ENCODE measurements at regions not wholly inside any gene's neighbourhood (a gene's known extent, or its start where the extent isn't known, plus 50 kb on each side); places are given as distances from the start of the nearest gene placed in this dataset.

DNA sequence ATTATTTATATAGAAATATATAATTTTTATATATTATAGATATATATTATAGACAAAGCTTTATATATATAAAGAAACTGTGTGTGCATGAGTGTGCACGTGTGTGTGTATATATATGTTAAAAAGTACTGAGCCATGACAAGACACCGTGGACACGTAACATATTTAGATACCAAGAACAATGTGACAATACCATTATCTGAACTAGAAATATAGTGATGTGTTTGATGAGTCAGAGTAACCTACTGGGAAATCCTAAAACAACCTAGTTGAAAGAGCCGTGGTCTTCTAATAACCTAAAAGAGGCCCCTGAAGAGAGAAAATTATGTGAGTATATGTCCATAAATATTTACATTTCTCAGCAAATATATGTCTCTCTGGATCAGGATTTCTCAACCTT lies 50.7 kb upstream of the ITGB8 start:
- TF ChIP-seq, protein P1, sequence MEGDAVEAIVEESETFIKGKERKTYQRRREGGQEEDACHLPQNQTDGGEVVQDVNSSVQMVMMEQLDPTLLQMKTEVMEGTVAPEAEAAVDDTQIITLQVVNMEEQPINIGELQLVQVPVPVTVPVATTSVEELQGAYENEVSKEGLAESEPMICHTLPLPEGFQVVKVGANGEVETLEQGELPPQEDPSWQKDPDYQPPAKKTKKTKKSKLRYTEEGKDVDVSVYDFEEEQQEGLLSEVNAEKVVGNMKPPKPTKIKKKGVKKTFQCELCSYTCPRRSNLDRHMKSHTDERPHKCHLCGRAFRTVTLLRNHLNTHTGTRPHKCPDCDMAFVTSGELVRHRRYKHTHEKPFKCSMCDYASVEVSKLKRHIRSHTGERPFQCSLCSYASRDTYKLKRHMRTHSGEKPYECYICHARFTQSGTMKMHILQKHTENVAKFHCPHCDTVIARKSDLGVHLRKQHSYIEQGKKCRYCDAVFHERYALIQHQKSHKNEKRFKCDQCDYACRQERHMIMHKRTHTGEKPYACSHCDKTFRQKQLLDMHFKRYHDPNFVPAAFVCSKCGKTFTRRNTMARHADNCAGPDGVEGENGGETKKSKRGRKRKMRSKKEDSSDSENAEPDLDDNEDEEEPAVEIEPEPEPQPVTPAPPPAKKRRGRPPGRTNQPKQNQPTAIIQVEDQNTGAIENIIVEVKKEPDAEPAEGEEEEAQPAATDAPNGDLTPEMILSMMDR (IDR thresholded peaks at IDR 0.05 in 8 of 11, conservative IDR thresholded peaks at IDR 0.05 in 3 of 11) = no peak
- TF ChIP-seq POLR2AphosphoS5 (IDR thresholded peaks at IDR 0.05) = no peak
